A673 (cell line): ENCODE measurements at regions not wholly inside any gene's neighbourhood (a gene's known extent, or its start where the extent isn't known, plus 50 kb on each side); places are given as distances from the start of the nearest gene placed in this dataset.

Experiments
- BruUV-seq: library from RNA; stranded (reverse); fragments of 400-500 nt; replicated peaks from 2 replicates; lab custom pipeline; 2021; lab: Mats Ljungman, UMichigan
- CTCF ChIA-PET: fragments of 300-600 bp; sonication (Branson Sonifier 250); formaldehyde crosslinking; loops from one replicate; lab custom pipeline; 2022; ENCODE audit warnings: antibody characterized with exemption; lab: Charles Lee
- POLR2A ChIA-PET: fragments of 300-600 bp; sonication (Branson Sonifier 250); formaldehyde crosslinking; loops from one replicate; lab custom pipeline; 2022; ENCODE audit warnings: antibody characterized with exemption; ENCODE audit not compliant: low non-redundant PET; lab: Charles Lee
- DNase-seq: peaks from one replicate; pipeline ENCODE4 v3.0.0-alpha.2; 2015; ENCODE audit warnings: low spot score
- H3K27ac ChIP-seq: fragments of 200-600 bp; sonication (generic); 2 replicates; pipeline ENCODE4 v1.5.1; 2016; ENCODE audit warnings: mixed run types, low read depth, mild to moderate bottlenecking, mixed read lengths, antibody characterized with exemption, low read length; ENCODE audit not compliant: poor library complexity, severe bottlenecking
- H3K27me3 ChIP-seq: fragments of 200-600 bp; sonication (generic); replicated peaks from 2 replicates; pipeline ENCODE4 v1.6.1; 2017; ENCODE audit warnings: mixed run types, low read depth, mild to moderate bottlenecking, mixed read lengths, antibody characterized with exemption, low read length; ENCODE audit not compliant: insufficient read depth, poor library complexity
- H3K36me3 ChIP-seq: fragments of 200-600 bp; sonication (generic); 2 replicates; pipeline ENCODE4 v1.6.1; 2016; ENCODE audit warnings: mixed run types, mild to moderate bottlenecking, mixed read lengths, antibody characterized with exemption, low read length; ENCODE audit not compliant: insufficient read depth, poor library complexity, severe bottlenecking
- H3K4me1 ChIP-seq: fragments of 200-600 bp; sonication (generic); 2 replicates; pipeline ENCODE4 v1.6.1; 2017; ENCODE audit warnings: mixed run types, mild to moderate bottlenecking, mixed read lengths, antibody characterized with exemption, low read length; ENCODE audit not compliant: insufficient read depth, poor library complexity, severe bottlenecking
- H3K4me3 ChIP-seq: fragments of 200-600 bp; sonication (generic); 2 replicates; pipeline ENCODE4 v1.5.1; 2016; ENCODE audit warnings: low read depth, mixed run types, mild to moderate bottlenecking, mixed read lengths, low read length; ENCODE audit not compliant: poor library complexity, severe bottlenecking
- H3K9me3 ChIP-seq: fragments of 200-600 bp; sonication (generic); 2 replicates; pipeline ENCODE4 v1.6.1; 2016; ENCODE audit warnings: mixed run types, low read depth, mild to moderate bottlenecking, mixed read lengths, antibody characterized with exemption, low read length; ENCODE audit not compliant: poor library complexity, severe bottlenecking
- EZH2 ChIP-seq: fragments of 200-600 bp; sonication (generic); IDR thresholded peaks from 2 replicates; pipeline ENCODE4 v1.6.1; 2017; ENCODE audit warnings: borderline replicate concordance, low read depth, mild to moderate bottlenecking, mixed read lengths, antibody characterized with exemption, low read length; ENCODE audit not compliant: poor library complexity, severe bottlenecking
- intact Hi-C: fragments of 100-400 bp; cut with micrococcal nuclease; formaldehyde crosslinking; loops from one replicate; pipeline ENCODE4 v1.10.0; 2022; ENCODE audit not compliant: unreplicated experiment
- TF ChIP-seq, protein P1 (sequence below): fragments of 300-800, 200-600 bp; sonication (generic); conservative IDR thresholded peaks from 2 replicates; pipeline ENCODE4 v1.5.1; 2017; ENCODE audit warnings: low read depth, mild to moderate bottlenecking, antibody characterized with exemption, low read length, moderate library complexity, mixed read lengths

DNA sequence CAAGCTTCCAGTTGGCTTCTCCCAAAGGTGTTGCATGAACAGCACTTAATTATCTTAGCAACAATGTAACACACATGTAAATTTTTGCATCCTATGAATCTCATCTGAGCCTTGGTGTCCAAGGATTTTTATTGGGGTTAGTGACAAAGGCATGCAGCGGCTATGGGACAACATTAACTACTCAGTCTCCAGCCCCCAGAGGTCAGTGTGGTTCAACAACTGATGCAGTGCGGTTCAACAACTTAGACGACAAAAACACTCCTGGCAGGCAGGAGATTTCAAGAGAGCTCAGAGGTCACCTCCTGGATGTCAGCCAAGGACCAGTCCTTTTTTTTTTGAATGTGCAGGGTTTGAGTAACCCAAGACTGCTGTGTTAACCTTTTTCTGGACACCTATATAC, 77.5 kb upstream of the HMCN1 start:
- peaks cover 33% of the 10 kb centered on the region for H3K4me1 ChIP-seq
- no peak for TF ChIP-seq EZH2
- TF ChIP-seq, protein P1, sequence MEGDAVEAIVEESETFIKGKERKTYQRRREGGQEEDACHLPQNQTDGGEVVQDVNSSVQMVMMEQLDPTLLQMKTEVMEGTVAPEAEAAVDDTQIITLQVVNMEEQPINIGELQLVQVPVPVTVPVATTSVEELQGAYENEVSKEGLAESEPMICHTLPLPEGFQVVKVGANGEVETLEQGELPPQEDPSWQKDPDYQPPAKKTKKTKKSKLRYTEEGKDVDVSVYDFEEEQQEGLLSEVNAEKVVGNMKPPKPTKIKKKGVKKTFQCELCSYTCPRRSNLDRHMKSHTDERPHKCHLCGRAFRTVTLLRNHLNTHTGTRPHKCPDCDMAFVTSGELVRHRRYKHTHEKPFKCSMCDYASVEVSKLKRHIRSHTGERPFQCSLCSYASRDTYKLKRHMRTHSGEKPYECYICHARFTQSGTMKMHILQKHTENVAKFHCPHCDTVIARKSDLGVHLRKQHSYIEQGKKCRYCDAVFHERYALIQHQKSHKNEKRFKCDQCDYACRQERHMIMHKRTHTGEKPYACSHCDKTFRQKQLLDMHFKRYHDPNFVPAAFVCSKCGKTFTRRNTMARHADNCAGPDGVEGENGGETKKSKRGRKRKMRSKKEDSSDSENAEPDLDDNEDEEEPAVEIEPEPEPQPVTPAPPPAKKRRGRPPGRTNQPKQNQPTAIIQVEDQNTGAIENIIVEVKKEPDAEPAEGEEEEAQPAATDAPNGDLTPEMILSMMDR = no peak
- BruUV-seq = no TSS peak
- ChIA-PET CTCF (no interaction called here), POLR2A (no interaction called here)
- H3K4me3 ChIP-seq = no peak overlapping the region
- H3K27ac ChIP-seq = peak overlapping the region; percentile 55
- H3K36me3 ChIP-seq = no peaks in the 10 kb centered on the region
- no peaks in the 10 kb centered on the region for H3K27me3 ChIP-seq
- H3K9me3 ChIP-seq = no peaks in the 10 kb centered on the region
- intact Hi-C loops = loop anchor here (1.0 kb wide), 1 partner anchor 60 kb away; no protein-coding TSS in a partner anchor
- no peak for DNase-seq

DNA sequence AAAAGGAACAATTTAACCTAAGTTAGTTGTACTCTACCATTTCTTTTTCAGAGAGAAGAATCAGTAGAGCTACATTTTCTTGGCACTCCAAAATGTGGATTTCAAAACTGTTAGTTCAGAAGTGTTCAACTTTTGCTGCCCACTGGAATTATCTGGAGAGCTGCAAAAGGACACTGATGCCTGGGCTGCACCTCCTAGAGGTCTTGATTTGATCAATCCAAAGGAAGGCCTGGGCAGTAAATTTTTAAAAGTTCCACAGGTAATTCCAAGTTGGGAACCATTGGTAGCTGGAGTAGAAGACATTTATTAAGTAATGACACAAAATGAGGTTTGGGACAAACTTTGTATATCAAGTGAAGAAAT, 79.3 kb upstream of the HMCN1 start:
- H3K27me3 ChIP-seq = no peaks in the 10 kb centered on the region
- no peak overlapping the region for H3K27ac ChIP-seq
- H3K4me3 ChIP-seq = no peak overlapping the region
- no peaks in the 10 kb centered on the region for H3K9me3 ChIP-seq
- intact Hi-C loops = no loop called here
- CTCF ChIA-PET = interaction anchor here (0.5 kb wide), 1 partner anchor 123 kb away, joined by 4 read pairs; no protein-coding TSS in a partner anchor
- POLR2A ChIA-PET = no interaction called here
- no TSS peak for BruUV-seq
- no peaks in the 10 kb centered on the region for H3K36me3 ChIP-seq
- TF ChIP-seq, protein P1 = no peak
- no peak for TF ChIP-seq EZH2
- DNase-seq = no peak
- peaks cover 42% of the 10 kb centered on the region for H3K4me1 ChIP-seq

DNA sequence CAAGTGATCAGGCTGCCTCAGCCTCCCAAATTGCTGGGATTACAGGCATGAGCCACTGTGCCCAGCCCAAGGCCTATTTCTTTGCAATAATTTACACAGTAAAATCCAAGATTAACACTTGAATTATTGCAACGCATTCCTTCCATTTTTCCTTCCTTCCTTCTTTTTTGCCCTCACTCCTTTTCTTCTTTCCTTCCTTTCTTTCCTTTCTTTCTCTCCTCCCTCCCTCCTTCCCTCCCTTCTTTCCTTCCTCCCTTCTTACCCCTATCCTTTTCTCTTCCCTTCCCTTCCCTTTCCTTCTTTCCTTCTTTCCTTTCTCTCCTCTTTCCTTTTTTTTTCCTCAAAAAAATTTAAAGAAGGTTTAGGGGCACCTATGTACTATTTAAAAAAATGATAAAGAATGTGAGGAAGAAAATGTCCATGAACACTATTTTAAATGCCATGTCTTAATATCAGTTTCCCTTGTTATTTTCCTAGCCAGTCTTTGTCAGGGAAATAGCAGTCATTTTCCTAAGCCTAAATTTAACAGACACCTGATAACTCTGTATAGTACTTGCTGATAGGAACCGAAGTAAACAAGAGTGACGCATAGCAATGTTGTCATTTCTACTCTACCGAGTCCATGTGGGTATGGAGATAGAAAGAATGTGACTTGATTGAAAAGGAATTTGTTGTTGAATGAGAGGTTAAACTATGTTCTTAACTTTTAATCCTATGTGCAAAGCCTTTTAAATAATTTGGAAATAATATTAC, 79.8 kb upstream of the HMCN1 start:
- no peak for DNase-seq
- H3K27ac ChIP-seq = no peak overlapping the region
- POLR2A ChIA-PET = no interaction called here
- CTCF ChIA-PET = interaction anchor here (0.5 kb wide), 1 partner anchor 123 kb away, joined by 4 read pairs; no protein-coding TSS in a partner anchor
- no peak overlapping the region for H3K4me3 ChIP-seq
- no peaks in the 10 kb centered on the region for H3K27me3 ChIP-seq
- TF ChIP-seq EZH2 = no peak
- TF ChIP-seq, protein P1 = no peak
- BruUV-seq = no TSS peak
- intact Hi-C loops = no loop called here
- H3K9me3 ChIP-seq = no peaks in the 10 kb centered on the region
- H3K36me3 ChIP-seq = no peaks in the 10 kb centered on the region
- H3K4me1 ChIP-seq = peaks cover 42% of the 10 kb centered on the region
